Karpas-422 (cell line): ENCODE measurements at regions not wholly inside any gene's neighbourhood (a gene's known extent, or its start where the extent isn't known, plus 50 kb on each side); places are given as distances from the start of the nearest gene placed in this dataset.

Experiments used
- DNase-seq: peaks from one replicate; pipeline ENCODE4 v3.0.0-alpha.2; 2015
- H2AFZ ChIP-seq: fragments of 200-600 bp; sonication (generic); 2 replicates; pipeline ENCODE4 v1.6.1; 2014; ENCODE audit warnings: antibody characterized with exemption, low read length, mixed read lengths
- H3K27ac ChIP-seq: fragments of 200-600 bp; sonication (generic); 2 replicates; pipeline ENCODE4 v1.5.1; 2014; ENCODE audit warnings: mild to moderate bottlenecking, low read length, moderate library complexity
- H3K27me3 ChIP-seq: fragments of 200-600 bp; sonication (generic); 2 replicates; pipeline ENCODE4 v1.6.1; 2014; ENCODE audit warnings: low read length, mixed read lengths
- H3K36me3 ChIP-seq: fragments of 200-600 bp; sonication (generic); 2 replicates; pipeline ENCODE4 v1.6.1; 2014; ENCODE audit warnings: low read length, mixed read lengths; ENCODE audit not compliant: insufficient read depth
- H3K4me1 ChIP-seq: fragments of 200-600 bp; sonication (generic); 2 replicates; pipeline ENCODE4 v1.6.1; 2014; ENCODE audit warnings: mild to moderate bottlenecking, low read length, mixed read lengths
- H3K4me2 ChIP-seq: fragments of 200-600 bp; sonication (generic); 2 replicates; pipeline ENCODE4 v1.6.1; 2014; ENCODE audit warnings: low read length, low read depth, mild to moderate bottlenecking; ENCODE audit not compliant: poor library complexity, severe bottlenecking
- H3K4me3 ChIP-seq: fragments of 200-600 bp; sonication (generic); 2 replicates; pipeline ENCODE4 v1.5.1; 2014; ENCODE audit warnings: mild to moderate bottlenecking, antibody characterized with exemption, low read length, mixed read lengths
- H3K79me2 ChIP-seq: fragments of 200-600 bp; sonication (generic); 2 replicates; pipeline ENCODE4 v1.6.1; 2014; ENCODE audit warnings: mild to moderate bottlenecking, low read length, mixed read lengths
- H3K9ac ChIP-seq: fragments of 200-600 bp; sonication (generic); 2 replicates; pipeline ENCODE4 v1.6.0; 2014; ENCODE audit warnings: low read length
- H3K9me2 ChIP-seq: fragments of 200-600 bp; sonication (generic), shearing (Covaris generic); replicated peaks from 2 replicates; pipeline ENCODE4 v1.6.0; 2014; ENCODE audit warnings: mild to moderate bottlenecking, low read length, moderate library complexity; ENCODE audit not compliant: insufficient read depth
- H3K9me3 ChIP-seq: fragments of 300-700, 200-600 bp; sonication (generic); 2 replicates; pipeline ENCODE4 v1.6.1; 2014; ENCODE audit warnings: low read length, mixed read lengths
- H4K20me1 ChIP-seq: fragments of 200-600 bp; sonication (generic); 2 replicates; pipeline ENCODE4 v1.6.1; 2014; ENCODE audit warnings: mild to moderate bottlenecking, antibody characterized with exemption, low read length, low read depth; ENCODE audit not compliant: insufficient read depth

GRCh38 chr9:108467653-108468324 is 388.0 kb downstream of the ACTL7B start:
- Histone ChIP-seq H3K79me2 (no peaks in the 10 kb centered on the region), H3K9ac (no peak overlapping the region), H3K4me3 (no peak overlapping the region), H2AFZ (no peak overlapping the region), H3K9me3 (no peaks in the 10 kb centered on the region), H3K4me1 (no peaks in the 10 kb centered on the region), H3K9me2 (no peaks in the 10 kb centered on the region), H3K36me3 (no peaks in the 10 kb centered on the region), H3K27ac (no peak overlapping the region), H3K4me2 (no peak overlapping the region), H3K27me3 (no peaks in the 10 kb centered on the region), H4K20me1 (no peaks in the 10 kb centered on the region)
- DNase-seq = no peak

GRCh38 chr9:108467161-108467560 is 388.6 kb downstream of the ACTL7B start:
- Histone ChIP-seq H3K27ac (no peak overlapping the region), H4K20me1 (no peaks in the 10 kb centered on the region), H3K9me2 (no peaks in the 10 kb centered on the region), H3K4me2 (no peak overlapping the region), H3K4me3 (no peak overlapping the region), H3K4me1 (no peaks in the 10 kb centered on the region), H2AFZ (no peak overlapping the region), H3K27me3 (no peaks in the 10 kb centered on the region), H3K9me3 (no peaks in the 10 kb centered on the region), H3K9ac (no peak overlapping the region), H3K79me2 (no peaks in the 10 kb centered on the region), H3K36me3 (no peaks in the 10 kb centered on the region)
- no peak for DNase-seq

DNA sequence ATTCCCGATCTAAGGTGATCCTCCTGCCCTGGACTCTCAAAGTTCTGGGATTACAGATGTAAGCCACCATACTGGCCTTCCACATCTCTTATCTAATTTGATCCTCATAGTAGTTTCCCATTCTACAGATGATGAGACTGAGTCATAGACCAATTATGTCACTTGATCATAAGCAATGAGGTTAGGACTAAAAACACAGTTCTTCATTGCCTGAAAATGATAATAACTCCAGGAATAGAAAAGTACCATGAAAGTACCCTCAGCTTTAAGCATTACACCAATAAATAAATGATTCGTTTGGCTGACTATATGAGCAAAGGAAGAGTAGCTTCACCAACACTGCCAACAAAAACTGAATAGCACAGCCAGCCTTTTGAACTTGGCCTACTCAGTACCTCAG is 389.5 kb downstream of the ACTL7B start:
- H2AFZ ChIP-seq = no peak overlapping the region
- no peak overlapping the region for H3K9ac ChIP-seq
- no peak overlapping the region for H3K4me3 ChIP-seq
- no peaks in the 10 kb centered on the region for H3K36me3 ChIP-seq
- DNase-seq = no peak
- H3K4me2 ChIP-seq = no peak overlapping the region
- no peaks in the 10 kb centered on the region for H3K4me1 ChIP-seq
- no peaks in the 10 kb centered on the region for H3K79me2 ChIP-seq
- no peaks in the 10 kb centered on the region for H3K27me3 ChIP-seq
- no peaks in the 10 kb centered on the region for H4K20me1 ChIP-seq
- no peaks in the 10 kb centered on the region for H3K9me2 ChIP-seq
- no peaks in the 10 kb centered on the region for H3K9me3 ChIP-seq
- H3K27ac ChIP-seq = no peak overlapping the region

- Histone ChIP-seq H4K20me1 (no peaks in the 10 kb centered on the region), H3K4me2 (no peak overlapping the region), H3K9ac (no peak overlapping the region), H3K4me3 (no peak overlapping the region), H3K36me3 (no peaks in the 10 kb centered on the region), H3K79me2 (no peaks in the 10 kb centered on the region), H3K4me1 (no peaks in the 10 kb centered on the region), H3K9me2 (no peaks in the 10 kb centered on the region), H3K27ac (no peak overlapping the region), H3K27me3 (no peaks in the 10 kb centered on the region), H3K9me3 (no peaks in the 10 kb centered on the region), H2AFZ (no peak overlapping the region)
- no peak for DNase-seq
These were observed 391.7 kb downstream of the ACTL7B start for GRCh38 chr9:108463932-108464606.

DNA sequence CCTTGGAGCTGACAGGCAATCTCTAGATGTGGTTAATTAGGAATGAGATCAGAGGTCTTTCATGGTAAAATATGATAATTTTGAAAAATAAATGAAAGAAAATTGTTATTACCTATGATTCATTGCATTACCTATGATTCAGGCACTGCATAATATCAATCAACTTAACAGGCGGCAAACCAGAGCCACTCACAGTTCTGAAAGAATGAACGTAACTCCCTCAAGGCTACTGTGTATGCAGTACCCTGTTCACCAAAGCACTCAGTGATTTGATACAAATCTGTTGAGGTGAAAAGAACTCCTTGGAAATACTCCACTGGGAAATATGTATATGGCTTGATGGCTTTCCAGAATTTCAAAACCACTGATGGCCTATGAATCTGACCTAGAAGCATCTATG is 398.9 kb downstream of the ACTL7B start:
- Histone ChIP-seq H3K9ac (no peak overlapping the region), H3K4me2 (no peak overlapping the region), H3K79me2 (no peaks in the 10 kb centered on the region), H3K9me3 (no peaks in the 10 kb centered on the region), H4K20me1 (no peaks in the 10 kb centered on the region), H2AFZ (no peak overlapping the region), H3K27me3 (no peaks in the 10 kb centered on the region), H3K9me2 (no peaks in the 10 kb centered on the region), H3K27ac (no peak overlapping the region), H3K4me3 (no peak overlapping the region), H3K4me1 (no peaks in the 10 kb centered on the region), H3K36me3 (no peaks in the 10 kb centered on the region)
- DNase-seq = no peak

GRCh38 chr9:108445431-108446071 is 410.2 kb downstream of the ACTL7B start:
- no peak overlapping the region for H2AFZ ChIP-seq
- H3K36me3 ChIP-seq = no peaks in the 10 kb centered on the region
- no peaks in the 10 kb centered on the region for H4K20me1 ChIP-seq
- H3K9me3 ChIP-seq = no peaks in the 10 kb centered on the region
- H3K27me3 ChIP-seq = no peaks in the 10 kb centered on the region
- H3K9ac ChIP-seq = no peak overlapping the region
- no peak overlapping the region for H3K4me3 ChIP-seq
- no peak for DNase-seq
- no peaks in the 10 kb centered on the region for H3K4me1 ChIP-seq
- no peaks in the 10 kb centered on the region for H3K9me2 ChIP-seq
- H3K4me2 ChIP-seq = no peak overlapping the region
- H3K27ac ChIP-seq = no peak overlapping the region
- no peaks in the 10 kb centered on the region for H3K79me2 ChIP-seq

- Histone ChIP-seq H3K9me2 (no peaks in the 10 kb centered on the region), H3K4me1 (no peaks in the 10 kb centered on the region), H3K9ac (no peak overlapping the region), H3K4me3 (no peak overlapping the region), H4K20me1 (no peaks in the 10 kb centered on the region), H3K36me3 (no peaks in the 10 kb centered on the region), H3K9me3 (no peaks in the 10 kb centered on the region), H3K79me2 (no peaks in the 10 kb centered on the region), H2AFZ (no peak overlapping the region), H3K27ac (no peak overlapping the region), H3K27me3 (no peaks in the 10 kb centered on the region), H3K4me2 (no peak overlapping the region)
- DNase-seq = no peak
These were observed 411.1 kb downstream of the ACTL7B start for GRCh38 chr9:108444400-108445358.

DNA sequence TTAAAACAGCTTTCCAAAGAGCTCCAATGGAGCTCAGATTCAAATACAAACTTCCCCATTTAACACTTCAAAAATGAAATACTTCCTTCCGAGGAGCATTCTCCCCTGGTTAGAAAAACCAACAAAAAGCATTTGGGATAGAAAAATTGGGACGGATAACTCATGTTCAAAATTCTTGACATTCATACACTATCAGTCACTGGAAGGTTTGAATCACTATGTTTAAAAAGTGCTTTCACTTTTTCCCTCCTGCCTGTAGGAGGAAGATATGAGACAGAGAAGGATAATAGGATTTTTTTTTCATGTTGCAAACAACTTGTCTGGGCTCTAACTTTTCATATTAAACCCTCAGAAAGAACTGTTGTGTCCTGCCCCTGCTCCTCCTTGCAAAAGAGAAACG is 412.0 kb downstream of the ACTL7B start:
- DNase-seq = no peak
- H3K27ac ChIP-seq = no peak overlapping the region
- no peak overlapping the region for H2AFZ ChIP-seq
- H3K36me3 ChIP-seq = no peaks in the 10 kb centered on the region
- H3K9me2 ChIP-seq = no peaks in the 10 kb centered on the region
- no peaks in the 10 kb centered on the region for H3K79me2 ChIP-seq
- H3K27me3 ChIP-seq = no peaks in the 10 kb centered on the region
- H3K4me3 ChIP-seq = no peak overlapping the region
- no peaks in the 10 kb centered on the region for H3K9me3 ChIP-seq
- H3K9ac ChIP-seq = no peak overlapping the region
- no peaks in the 10 kb centered on the region for H3K4me1 ChIP-seq
- no peaks in the 10 kb centered on the region for H4K20me1 ChIP-seq
- H3K4me2 ChIP-seq = no peak overlapping the region
